ENCODE measurements at regions not wholly inside any gene's neighbourhood (a gene's known extent, or its start where the extent isn't known, plus 50 kb on each side); places are given as distances from the start of the nearest gene placed in this dataset.

GRCh38 chr16:59997706-59998105 is 1263.6 kb upstream of the GOT2 start:
- TF ChIP-seq CTCF (IDR thresholded peaks at IDR 0.05; ENCODE audit: insufficient read depth, low read length, poor library complexity, severe bottlenecking), result no peak
- TF ChIP-seq EZH2phosphoT487 (conservative IDR thresholded peaks at IDR 0.05; ENCODE audit: low read length), result no peak

Measured in SU-DHL-6 (cell line).